ENCODE measurements at regions not wholly inside any gene's neighbourhood (a gene's known extent, or its start where the extent isn't known, plus 50 kb on each side); places are given as distances from the start of the nearest gene placed in this dataset.

GRCh38 chr2:23096906-23097602, 287.9 kb upstream of the KLHL29 start:
- no peak for TF ChIP-seq POLR2A (IDR thresholded peaks at IDR 0.05; ENCODE audit: low read depth, low read length)
- TF ChIP-seq POLR2AphosphoS5 (IDR thresholded peaks at IDR 0.05; ENCODE audit: low read depth, low read length) = no peak
- TF ChIP-seq TAF1 (IDR thresholded peaks at IDR 0.05; ENCODE audit: low read depth, low read length) = no peak
